ENCODE measurements at regions not wholly inside any gene's neighbourhood (a gene's known extent, or its start where the extent isn't known, plus 50 kb on each side); places are given as distances from the start of the nearest gene placed in this dataset.

GRCh38 chr12:83827860-83828259, 1084.7 kb downstream of the SLC6A15 start (continued):
- TF ChIP-seq, protein P1, sequence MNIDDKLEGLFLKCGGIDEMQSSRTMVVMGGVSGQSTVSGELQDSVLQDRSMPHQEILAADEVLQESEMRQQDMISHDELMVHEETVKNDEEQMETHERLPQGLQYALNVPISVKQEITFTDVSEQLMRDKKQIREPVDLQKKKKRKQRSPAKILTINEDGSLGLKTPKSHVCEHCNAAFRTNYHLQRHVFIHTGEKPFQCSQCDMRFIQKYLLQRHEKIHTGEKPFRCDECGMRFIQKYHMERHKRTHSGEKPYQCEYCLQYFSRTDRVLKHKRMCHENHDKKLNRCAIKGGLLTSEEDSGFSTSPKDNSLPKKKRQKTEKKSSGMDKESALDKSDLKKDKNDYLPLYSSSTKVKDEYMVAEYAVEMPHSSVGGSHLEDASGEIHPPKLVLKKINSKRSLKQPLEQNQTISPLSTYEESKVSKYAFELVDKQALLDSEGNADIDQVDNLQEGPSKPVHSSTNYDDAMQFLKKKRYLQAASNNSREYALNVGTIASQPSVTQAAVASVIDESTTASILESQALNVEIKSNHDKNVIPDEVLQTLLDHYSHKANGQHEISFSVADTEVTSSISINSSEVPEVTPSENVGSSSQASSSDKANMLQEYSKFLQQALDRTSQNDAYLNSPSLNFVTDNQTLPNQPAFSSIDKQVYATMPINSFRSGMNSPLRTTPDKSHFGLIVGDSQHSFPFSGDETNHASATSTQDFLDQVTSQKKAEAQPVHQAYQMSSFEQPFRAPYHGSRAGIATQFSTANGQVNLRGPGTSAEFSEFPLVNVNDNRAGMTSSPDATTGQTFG (tag by site-specific recombination; IDR thresholded peaks at IDR 0.05; ENCODE audit: borderline replicate concordance): no peak
- no peak for TF ChIP-seq CTCF (tag by site-specific recombination; IDR thresholded peaks at IDR 0.05)
- no peak for TF ChIP-seq KLF1 (tag by site-specific recombination; IDR thresholded peaks at IDR 0.05)
- TF ChIP-seq ZNF157 (tag by site-specific recombination; IDR thresholded peaks at IDR 0.05): no peak

DNA sequence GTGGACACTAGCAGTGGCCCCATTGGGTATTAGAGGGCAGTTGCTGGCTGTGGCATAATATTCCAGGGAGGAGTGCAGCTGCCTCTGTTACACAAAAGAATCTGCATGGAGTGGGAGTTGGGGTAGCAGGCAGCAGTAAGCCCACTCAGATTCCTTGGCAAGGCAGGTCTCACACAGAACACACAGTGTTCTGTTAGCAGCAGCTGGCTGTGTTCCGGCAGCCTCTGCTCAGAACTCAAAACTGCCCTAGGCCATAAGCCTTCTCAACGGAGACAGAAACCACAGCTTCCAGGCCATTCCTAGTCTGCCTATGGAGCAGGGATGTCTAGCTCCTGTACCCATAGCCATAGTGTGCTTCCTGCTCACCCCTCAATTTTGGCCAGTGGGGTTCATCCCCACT, 1085.4 kb downstream of the SLC6A15 start:
- TF ChIP-seq MZF1 (tag by site-specific recombination; IDR thresholded peaks at IDR 0.05; ENCODE audit: borderline replicate concordance) (no peak), ZNF324 (tag by site-specific recombination; IDR thresholded peaks at IDR 0.05) (no peak), ZNF350 (tag by site-specific recombination; IDR thresholded peaks at IDR 0.05) (no peak), KLF9 (tag by site-specific recombination; IDR thresholded peaks at IDR 0.05; ENCODE audit: low read depth) (no peak), ZNF785 (tag by site-specific recombination; IDR thresholded peaks at IDR 0.05) (no peak), KLF10 (tag by site-specific recombination; IDR thresholded peaks at IDR 0.05) (no peak), ZNF169 (tag by site-specific recombination; IDR thresholded peaks at IDR 0.05) (no peak)
- TF ChIP-seq, protein P2, sequence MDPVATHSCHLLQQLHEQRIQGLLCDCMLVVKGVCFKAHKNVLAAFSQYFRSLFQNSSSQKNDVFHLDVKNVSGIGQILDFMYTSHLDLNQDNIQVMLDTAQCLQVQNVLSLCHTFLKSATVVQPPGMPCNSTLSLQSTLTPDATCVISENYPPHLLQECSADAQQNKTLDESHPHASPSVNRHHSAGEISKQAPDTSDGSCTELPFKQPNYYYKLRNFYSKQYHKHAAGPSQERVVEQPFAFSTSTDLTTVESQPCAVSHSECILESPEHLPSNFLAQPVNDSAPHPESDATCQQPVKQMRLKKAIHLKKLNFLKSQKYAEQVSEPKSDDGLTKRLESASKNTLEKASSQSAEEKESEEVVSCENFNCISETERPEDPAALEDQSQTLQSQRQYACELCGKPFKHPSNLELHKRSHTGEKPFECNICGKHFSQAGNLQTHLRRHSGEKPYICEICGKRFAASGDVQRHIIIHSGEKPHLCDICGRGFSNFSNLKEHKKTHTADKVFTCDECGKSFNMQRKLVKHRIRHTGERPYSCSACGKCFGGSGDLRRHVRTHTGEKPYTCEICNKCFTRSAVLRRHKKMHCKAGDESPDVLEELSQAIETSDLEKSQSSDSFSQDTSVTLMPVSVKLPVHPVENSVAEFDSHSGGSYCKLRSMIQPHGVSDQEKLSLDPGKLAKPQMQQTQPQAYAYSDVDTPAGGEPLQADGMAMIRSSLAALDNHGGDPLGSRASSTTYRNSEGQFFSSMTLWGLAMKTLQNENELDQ (tag by site-specific recombination; IDR thresholded peaks at IDR 0.05; ENCODE audit: low read depth): no peak
- TF ChIP-seq, protein P3, sequence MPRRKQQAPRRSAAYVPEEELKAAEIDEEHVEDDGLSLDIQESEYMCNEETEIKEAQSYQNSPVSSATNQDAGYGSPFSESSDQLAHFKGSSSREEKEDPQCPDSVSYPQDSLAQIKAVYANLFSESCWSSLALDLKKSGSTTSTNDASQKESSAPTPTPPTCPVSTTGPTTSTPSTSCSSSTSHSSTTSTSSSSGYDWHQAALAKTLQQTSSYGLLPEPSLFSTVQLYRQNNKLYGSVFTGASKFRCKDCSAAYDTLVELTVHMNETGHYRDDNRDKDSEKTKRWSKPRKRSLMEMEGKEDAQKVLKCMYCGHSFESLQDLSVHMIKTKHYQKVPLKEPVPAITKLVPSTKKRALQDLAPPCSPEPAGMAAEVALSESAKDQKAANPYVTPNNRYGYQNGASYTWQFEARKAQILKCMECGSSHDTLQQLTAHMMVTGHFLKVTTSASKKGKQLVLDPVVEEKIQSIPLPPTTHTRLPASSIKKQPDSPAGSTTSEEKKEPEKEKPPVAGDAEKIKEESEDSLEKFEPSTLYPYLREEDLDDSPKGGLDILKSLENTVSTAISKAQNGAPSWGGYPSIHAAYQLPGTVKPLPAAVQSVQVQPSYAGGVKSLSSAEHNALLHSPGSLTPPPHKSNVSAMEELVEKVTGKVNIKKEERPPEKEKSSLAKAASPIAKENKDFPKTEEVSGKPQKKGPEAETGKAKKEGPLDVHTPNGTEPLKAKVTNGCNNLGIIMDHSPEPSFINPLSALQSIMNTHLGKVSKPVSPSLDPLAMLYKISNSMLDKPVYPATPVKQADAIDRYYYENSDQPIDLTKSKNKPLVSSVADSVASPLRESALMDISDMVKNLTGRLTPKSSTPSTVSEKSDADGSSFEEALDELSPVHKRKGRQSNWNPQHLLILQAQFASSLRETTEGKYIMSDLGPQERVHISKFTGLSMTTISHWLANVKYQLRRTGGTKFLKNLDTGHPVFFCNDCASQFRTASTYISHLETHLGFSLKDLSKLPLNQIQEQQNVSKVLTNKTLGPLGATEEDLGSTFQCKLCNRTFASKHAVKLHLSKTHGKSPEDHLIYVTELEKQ (tag by site-specific recombination; IDR thresholded peaks at IDR 0.05; ENCODE audit: borderline replicate concordance): no peak
- TF ChIP-seq, protein P4, sequence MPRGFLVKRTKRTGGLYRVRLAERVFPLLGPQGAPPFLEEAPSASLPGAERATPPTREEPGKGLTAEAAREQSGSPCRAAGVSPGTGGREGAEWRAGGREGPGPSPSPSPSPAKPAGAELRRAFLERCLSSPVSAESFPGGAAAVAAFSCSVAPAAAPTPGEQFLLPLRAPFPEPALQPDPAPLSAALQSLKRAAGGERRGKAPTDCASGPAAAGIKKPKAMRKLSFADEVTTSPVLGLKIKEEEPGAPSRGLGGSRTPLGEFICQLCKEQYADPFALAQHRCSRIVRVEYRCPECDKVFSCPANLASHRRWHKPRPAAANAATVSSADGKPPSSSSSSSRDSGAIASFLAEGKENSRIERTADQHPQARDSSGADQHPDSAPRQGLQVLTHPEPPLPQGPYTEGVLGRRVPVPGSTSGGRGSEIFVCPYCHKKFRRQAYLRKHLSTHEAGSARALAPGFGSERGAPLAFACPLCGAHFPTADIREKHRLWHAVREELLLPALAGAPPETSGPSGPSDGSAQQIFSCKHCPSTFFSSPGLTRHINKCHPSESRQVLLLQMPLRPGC (tag by site-specific recombination; IDR thresholded peaks at IDR 0.05): no peak
- CTCF ChIA-PET: interaction anchor here (0.6 to 2.0 kb wide), 7 partner anchors 17 to 675 kb away, joined by 3 to 6 read pairs (median 3); no protein-coding TSS in a partner anchor
- Histone ChIP-seq H3K9me3 (ENCODE audit: control insufficient read depth, insufficient read depth, low read depth, low read length) (no peaks in the 10 kb centered on the region), H3K4me1 (ENCODE audit: control insufficient read depth, insufficient read depth, low read length) (no peaks in the 10 kb centered on the region), H3K4me3 (ENCODE audit: low read depth, low read length) (no peak overlapping the region), H3K36me3 (ENCODE audit: control insufficient read depth in 2 of 2, insufficient read depth in 1 of 2, low read length in 2 of 2) (no peaks in the 10 kb centered on the region), H3K27ac (ENCODE audit: extremely low read depth, low read depth, low read length) (no peak overlapping the region)
- POLR2A ChIA-PET: no interaction called here
